HS-27A (cell line): ENCODE measurements at regions not wholly inside any gene's neighbourhood (a gene's known extent, or its start where the extent isn't known, plus 50 kb on each side); places are given as distances from the start of the nearest gene placed in this dataset.

Experiments used
- DNase-seq: peaks from one replicate; pipeline ENCODE4 v3.0.0-alpha.2; 2012; ENCODE audit warnings: low read depth, missing footprints

DNA sequence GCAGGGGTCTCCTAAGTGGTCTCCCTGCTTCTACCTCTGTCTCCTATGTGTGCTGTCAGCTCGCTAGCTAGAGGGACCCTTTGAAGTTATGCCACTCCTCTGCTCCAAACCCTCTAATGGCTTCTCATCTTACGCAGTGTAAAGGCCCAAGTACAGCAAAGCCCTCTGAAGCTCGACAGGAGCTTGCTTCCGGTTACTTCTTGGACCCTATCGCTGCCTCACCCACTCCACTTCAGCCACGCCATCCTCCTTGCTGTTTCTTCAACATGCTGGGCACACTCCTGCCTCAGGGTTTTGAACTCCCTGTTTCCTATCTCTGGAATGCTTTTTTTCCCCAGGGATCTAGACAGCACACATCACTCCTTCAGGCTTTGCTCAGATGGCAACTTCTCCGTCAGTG, 102.3 kb upstream of the F3 start:
- no peak for DNase-seq

DNA sequence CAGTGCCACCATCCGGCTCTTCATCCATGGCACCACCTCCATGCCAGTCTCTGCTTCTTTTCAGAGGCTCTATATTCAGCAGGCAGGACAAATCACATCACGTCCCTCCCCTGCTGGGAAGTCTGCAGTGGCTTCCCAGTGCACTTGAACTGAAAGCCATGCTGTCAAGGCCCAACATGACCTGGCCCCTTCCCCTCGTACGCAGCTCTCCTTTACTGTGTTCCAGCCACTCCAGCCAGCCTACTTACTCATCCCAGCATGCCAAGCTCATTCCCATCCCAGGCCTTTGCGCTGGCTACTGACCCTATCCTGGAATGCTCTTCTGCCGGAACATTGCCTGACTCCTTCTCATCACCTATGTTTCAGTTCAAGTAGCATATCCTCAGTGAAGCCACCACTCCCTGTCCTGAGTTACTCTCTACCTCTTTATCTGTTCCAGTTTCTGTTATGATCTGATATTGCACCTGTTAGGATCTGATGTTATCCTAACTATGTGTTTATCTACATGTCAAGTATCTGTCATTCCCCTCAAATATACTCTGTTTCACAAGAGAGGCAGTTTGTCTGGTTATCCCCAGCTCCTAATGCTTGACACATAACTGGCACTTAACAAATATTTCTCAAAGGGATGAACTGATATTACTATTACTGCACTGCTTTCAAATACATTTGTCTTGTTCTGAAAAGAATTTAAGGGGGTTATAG, 101.2 kb upstream of the F3 start:
- DNase-seq: no peak

DNA sequence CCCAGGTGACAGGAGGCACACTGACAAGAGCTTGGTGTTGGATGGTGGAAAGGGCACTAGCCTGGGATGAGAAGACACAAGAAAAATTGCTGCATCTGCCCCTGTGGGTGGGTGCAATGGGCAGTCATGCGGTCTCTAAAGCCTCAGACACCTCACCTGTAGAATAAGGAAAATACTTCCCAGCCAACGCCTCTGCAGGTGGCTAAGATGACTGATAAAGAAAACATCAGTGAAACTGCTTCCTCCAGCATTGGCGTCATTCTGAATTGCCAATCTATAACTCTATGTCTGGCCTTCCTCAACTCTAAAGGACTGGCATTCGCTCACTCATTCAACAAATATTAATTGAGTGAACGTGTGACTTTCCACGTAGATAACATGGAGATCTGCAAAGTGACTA, 100.4 kb upstream of the F3 start:
- no peak for DNase-seq

DNA sequence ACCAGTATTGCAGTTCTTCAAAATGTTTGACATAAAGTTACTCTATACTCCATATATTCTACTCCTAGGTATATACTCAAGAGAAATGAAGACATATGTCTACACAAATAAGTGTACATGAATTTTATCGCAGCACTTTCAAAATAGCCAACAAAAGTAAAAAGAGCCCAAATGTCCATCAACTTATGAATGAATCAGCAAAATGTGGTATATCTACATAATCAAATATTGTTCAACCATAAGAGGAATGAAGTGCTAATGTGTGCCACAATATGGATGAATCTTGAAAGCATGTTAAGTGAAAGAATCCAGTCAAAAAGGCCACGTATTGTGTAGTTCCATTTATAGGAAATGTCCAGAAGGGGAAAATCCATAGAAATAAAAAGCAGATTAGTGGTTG, 98.6 kb upstream of the F3 start:
- DNase-seq: no peak

DNA sequence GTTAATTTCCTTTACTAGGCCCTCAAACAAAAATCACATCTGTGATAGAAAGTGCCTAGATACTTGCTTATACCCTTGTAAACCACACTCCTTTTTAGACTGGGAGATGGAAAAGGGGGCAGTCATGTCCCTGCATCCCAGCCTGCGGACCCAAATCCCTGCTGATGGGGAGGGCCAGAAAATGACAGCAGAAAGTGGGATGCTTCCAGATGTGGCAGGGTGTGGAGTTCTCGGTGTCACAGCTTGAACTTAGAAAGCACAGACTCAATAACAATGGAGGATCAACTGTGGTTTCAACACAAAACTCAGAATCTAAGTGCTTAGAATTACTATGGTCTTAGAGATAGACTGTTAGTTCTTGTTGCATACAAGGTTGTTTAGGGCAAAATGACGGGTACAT, 95.6 kb upstream of the F3 start:
- DNase-seq: no peak

DNA sequence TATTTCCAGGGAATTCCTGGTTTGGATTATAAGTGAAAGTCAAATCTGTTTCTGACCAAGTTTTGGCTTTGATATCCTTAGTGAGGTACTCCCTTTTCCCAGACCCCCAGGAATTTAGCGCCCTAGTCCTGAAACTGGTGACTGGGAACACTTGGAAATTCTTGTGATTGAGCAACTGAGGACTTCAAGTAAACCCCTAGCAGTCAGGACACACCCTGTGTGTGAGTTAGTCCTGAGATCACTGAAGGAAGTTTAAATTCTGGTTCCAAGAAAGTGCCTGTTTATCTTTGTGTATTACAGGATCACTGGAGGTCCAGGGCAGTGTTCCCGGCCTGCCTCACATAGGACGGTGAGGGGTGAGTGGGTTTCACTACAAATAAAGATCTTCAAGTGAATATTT, 95.1 kb upstream of the F3 start:
- no peak for DNase-seq

DNA sequence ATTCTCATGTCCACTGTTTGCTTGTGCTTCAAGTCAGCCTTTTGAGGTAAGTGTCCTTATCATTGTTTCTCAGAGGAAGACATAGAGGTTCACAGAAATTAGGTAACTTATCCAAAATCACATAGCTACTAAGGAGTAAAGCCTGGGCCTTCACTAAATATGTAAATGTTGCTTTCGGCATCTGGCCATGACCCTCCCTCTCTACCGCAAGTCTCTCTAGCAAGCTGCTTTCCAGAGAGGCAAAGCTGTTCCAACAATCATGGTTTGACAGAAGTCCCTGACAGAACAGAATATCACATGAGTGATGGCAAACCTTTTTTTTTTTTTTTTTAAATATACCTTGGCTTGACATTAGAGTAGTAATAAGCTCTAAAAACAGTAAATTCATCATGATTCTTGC, 94.5 kb upstream of the F3 start:
- no peak for DNase-seq

DNA sequence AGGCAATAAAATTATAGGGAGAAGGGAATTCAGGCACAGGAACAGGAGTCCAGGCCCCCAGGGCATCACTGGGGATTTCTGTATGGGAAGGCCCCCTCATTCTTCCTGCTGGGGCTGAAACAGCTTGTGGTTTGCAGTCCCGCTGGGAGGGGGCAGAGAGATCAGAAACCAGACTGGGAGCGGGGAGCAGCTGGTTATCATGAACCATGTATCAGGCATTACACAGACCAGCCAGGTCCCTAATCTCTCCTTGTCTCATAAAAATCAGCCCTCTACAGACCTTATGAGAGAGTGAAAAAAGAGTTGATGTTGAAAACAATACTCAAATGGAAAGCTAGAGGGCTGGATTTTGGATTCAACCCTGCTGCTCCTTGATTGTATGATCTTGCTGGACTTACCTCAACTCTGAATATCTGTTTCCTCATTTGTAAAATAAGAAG, 93.4 kb upstream of the F3 start:
- DNase-seq: no peak

DNA sequence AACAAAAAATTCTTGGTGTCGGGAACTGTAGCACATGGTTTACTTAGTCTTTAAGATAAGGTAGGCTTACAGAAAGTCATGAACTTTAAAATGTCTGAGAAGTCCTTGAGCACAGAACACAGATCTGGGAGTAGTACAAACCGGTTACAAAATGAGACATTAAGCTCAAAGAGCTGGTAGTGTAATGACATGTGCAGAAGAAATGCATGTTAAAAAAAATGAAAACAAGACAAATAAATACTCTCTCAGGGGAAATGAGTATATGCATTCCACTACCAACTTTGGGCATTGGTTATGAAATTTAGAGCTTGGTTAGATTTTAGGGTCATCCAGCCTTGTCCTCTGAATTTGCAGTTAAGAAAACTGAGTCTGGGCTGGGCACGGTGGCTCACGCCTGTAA, 91.5 kb upstream of the F3 start:
- DNase-seq: no peak

DNA sequence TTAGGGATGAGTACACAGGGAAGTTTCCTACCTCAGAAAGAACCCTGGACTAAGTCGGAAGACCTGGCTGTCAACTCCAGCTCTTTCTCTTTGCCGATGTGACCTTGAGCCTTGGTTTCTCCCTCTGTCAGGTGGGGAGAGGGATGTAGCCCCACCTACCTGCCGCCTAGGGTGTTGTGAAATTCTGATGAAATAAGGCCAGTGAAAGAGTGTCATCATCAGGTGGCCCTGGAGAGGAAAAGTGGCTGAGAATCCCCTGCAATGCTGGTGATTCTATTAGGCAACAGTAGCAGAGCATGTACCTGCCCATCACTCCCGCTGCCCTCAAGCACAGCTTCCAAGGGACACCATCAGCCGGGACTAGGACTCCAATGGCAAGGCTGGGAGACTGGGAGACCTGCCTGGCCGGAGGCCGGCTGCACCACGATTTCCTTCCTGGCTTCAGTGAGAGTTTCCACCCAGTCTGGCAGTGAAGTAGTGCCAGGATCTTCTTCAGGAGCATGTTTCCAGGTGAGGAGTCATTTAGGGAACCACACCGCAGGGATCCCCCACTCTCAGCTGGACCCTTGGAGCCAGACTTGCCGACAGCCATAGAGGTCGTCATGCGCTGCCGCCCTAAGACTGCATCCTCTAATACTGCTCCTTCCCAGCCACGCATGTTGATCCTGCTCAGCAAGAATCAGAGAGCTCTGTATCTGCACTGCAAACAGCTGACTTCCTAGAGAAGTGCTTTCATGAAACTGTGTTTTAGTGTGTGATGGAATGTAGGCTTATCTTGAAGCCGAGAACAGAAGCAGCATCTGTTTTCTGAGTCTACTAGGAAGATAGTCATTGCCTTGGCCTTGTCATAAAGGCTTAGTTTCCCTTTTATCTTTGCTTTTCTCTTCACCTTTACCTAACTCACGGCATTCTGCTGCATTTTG, 88.0 kb upstream of the F3 start:
- no peak for DNase-seq

DNA sequence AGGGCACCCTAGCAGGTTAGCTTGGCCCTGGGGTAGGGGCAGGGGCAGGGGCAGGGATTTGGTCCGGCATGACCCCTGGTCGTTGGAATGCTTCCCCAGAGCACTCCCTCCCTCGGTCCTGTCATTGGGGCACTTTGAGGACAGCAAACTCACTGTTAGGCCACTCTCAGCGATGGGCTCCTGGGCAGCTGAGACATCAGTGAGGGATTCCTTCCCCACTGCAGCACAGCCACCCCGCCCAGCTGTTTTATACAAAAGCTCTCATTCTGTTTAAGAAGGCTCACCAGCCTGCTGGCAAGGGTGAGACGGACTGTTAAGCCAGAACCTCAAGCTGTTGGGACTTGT, 86.9 kb upstream of the F3 start:
- DNase-seq: no peak

DNA sequence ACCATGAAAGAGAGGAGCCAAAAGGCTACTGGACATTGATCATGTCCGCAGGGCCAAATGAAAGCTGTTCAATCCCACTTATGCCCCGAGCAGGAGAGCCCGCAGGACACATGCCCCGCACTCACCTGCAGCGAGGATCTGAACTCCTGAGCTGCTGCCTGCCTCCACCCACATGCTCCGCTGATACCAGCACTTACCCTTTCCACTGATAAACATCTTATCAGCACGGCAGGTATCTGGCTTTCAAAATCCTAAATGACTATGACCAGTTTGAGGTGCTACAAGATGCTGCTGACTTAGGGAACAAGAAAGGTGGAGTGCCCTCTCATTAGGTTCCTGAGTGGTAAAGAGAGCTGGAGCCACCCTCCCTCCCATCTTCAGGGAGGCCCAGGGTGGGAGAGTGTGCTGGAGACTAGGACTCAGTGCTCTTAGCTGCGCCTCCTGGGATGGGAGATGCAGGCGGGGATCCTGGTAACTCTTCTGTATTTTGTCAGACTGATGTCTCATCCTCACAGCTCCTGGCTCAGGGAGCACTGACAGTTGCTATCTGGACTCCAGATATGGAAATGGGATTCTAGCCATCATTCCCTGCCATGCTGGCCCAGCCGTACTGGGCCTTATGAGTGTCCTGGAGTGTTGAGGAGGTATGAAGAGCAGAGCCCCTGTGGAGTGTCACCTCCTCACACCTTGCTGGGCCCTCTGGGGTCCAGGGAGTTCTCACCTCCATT, 86.4 kb upstream of the F3 start:
- DNase-seq: no peak

DNA sequence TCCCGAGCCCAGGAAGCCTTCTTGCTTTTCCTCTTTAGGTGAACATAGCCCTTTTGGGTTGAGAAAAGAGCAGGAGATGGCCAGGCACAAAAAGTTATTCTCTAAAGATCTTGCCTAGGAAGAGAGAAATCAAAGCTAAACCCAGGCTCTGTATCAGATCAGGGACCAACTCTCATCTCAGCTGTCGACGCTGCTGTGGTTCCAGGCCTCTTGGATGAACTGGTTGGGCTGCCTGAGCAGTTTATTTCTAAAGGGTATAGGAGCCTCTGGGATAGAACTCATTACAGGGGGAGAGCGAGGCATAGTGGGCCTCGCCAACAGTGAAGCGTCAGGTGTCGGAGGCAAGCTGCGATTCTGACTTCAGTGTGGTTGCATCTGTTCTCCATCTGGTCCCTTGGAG, 82.6 kb upstream of the F3 start:
- no peak for DNase-seq

DNA sequence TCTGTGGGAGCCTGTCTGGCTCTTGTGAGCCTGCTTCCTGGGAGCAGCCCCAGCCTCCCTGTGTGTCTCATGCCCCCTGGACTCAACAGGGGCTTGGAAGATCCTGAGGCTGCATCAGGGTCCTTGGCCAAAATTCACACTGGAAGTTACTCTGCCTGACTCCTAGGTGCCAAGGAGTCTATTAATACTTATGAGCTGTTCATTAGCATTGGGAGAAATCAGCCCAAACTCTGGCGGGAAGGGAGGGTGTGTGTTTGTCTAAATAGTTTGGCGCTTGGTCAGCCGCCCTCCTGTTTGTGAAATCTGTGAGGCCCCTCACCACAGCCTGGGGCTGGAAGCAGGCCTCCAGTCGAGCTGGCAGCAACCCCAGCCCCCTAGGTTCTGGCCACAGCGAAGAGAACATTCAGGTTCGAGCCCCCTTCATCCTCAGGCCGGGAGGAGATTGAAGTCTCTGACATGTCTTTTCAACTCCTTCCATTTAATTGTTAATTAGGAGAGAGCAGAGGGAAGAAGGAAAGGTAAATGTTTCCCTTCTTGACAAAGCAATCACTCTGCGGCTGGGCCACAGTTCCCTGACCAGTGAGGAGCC, 82.1 kb upstream of the F3 start:
- DNase-seq: peak; percentile 83

DNA sequence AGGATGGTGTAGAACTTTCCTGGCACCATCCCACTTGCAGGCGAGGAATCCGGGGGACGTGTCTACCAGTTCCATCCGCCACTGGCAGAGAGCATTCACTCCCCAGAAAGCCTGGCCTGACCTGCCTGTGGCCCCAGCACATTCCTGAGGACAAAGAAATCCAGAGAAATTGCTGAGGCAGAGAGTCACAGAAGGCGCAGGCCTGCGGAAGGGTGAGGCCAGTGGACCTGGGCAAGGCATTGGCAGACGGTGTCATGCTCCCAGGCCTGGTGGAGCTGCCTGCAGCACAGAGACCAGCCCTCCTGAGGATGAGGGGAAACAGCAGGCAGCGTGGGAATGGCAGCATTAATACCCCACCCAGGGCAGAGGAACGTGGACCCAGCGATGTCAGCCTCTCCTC, 81.2 kb upstream of the F3 start:
- DNase-seq: peak; percentile 97

DNA sequence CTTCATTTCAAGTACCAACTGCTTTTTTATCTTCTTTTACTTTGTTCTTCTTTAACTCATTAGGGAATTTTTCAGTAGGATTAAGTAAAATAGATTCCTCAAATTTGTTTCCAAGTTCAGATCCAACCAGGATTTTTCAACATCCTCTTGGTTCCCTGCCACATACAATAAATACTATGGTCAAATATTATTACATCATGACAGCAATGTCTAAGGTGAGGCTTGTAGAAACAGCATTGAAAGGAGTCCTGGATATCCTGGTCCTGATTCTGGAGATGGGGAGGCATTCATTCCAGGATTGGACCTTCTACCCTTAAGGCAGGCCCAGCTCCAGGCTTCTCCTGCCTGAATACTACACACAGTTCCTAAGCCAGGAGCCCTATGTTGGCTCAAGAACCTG, 80.2 kb upstream of the F3 start:
- no peak for DNase-seq

DNA sequence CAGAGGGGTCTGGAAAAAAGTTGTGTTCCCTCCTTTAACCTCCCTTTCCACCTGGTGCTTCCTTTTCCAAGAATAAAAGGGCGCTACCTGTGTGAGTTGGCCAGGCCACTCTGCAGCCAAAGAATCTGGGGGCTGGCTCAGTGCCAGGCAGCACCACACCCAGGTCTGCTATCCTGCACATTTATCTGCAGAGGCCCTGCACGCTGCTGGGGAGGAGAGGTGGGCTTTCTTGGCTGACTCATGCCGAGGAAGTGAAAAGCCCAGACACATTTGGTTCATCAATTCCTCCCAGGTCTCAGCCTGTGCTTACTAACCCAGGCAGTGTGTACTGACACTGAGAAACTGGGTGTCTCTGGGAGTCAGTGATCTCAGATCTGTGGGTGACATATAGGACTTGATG, 79.8 kb upstream of the F3 start:
- peak; percentile 75 for DNase-seq

DNA sequence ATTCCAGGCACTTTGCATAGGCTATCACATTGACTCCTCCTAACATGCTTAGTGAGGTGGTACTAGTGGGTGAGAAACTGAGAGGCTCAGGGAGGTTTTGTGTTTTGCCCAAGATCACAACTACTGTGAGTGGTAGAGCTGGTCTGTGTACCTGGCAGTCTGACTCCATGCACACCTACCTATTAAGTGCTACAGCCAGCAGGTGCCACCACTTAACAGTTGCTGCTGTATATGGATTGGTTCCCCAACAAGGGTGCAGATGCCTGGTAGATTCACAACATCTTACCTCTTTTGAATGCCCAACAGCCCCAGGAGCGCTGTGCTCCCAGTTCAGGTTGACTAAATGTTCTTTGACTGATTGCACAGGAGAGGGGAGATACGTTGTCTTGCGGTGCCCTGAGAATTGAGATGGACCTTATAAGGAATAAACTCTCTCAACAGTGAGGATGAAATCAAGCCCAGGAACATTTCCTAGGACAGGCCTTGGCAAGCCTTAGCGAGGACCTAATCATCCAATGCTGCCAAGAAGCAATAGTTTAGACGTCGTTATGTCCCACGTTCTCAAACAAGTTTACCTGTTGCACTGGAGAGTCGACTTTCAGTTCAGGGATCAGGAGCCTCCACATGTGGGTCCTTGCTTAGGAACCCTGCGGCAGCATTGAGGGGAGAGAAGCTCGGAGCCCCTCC, 78.9 kb upstream of the F3 start:
- DNase-seq: no peak

DNA sequence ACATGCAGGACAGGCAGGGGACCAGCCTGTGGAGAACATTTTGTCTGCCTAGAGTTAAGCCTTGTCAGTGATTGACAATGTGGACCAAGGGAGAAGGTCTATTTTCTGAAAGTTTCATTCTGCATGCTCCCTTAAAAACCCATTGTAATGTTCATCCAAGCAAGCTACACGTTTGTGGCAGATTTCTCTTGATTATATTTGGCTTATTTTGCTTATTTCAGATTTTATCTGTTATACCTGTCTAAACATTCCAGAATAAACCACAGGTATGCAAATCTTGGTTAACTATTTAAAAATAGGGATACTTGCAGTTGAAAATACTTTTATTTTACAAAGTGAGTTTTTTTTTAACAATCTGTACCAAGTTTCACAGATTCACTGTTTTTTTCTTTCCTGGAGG, 78.2 kb upstream of the F3 start:
- no peak for DNase-seq

DNA sequence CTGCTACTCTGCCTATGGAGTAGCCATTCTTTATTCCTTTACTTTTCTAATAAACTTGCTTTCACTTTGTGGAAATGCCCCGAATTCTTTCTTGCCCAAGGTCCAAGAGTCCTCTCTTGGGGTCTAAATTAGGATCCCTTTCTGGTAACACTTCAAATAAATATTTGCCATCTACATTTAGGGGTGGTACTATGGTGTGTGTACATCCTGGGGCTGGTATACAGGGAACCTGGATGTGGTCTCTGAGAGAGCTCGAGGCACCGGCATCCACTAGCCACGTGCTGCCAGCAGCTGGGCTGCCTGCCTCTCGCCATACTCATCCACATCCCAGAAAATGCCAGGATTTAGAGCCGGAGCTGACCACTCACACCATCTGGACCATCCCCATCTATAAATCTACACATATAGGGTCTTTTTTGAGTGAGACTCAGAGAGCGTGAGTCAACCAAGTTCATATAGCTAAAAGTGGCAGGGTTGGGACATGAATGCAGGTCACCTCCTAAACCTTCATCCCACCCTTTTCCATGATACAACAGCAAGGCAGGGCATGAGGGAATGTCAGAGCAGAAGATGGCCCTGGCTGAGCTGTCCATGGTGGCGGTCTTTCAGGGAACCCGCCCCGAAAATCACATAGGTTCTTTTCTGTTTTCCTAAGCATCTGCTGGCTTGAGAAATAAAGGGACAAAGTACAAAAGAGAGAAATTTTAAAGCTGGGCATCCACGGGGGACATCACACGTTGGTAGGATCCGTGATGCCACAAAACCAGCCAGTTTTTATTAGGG, 76.6 kb upstream of the F3 start:
- no peak for DNase-seq

DNA sequence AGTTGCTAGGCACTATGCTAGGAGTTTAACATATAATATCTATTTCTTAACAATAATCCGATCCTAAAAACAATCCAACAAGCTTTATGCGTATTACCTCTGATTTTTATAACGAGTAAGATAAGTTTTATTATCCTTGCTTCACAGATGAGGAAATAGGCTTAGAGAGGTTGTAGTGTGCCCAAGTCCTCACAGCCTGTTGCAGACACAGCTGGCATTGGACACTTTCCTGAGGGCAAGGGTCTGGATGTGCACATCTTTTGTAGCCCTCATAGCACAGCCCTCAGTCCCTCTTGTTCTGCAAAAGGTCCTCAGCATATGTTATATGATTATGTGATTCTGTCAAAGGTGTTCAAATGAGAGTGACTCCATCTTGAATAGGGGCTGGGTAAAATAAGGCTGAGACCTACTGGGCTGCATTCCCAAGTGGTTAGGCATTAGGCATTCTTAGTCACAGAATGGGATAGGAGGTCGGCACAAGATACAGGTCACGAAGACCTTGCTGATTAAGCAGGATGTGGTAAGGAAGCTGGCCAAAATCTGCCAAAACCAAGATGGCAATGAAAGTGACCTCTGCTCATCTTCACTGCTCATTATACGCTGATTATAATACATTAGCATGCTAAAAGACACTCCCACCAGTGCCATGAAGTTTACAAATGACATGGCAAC, 75.7 kb upstream of the F3 start:
- peak; percentile 89 for DNase-seq
